ENCODE measurements at regions not wholly inside any gene's neighbourhood (a gene's known extent, or its start where the extent isn't known, plus 50 kb on each side); places are given as distances from the start of the nearest gene placed in this dataset.

GRCh38 chr12:11969437-11970154 is 101.1 kb upstream of the BCL2L14 start:
- TF ChIP-seq CTCF (IDR thresholded peaks at IDR 0.05; ENCODE audit: low read depth, low read length) (no peak), EZH2phosphoT487 (IDR thresholded peaks at IDR 0.05; ENCODE audit: low read depth) (no peak)
